ENCODE measurements at regions not wholly inside any gene's neighbourhood (a gene's known extent, or its start where the extent isn't known, plus 50 kb on each side); places are given as distances from the start of the nearest gene placed in this dataset.

- TF ChIP-seq, protein P1, sequence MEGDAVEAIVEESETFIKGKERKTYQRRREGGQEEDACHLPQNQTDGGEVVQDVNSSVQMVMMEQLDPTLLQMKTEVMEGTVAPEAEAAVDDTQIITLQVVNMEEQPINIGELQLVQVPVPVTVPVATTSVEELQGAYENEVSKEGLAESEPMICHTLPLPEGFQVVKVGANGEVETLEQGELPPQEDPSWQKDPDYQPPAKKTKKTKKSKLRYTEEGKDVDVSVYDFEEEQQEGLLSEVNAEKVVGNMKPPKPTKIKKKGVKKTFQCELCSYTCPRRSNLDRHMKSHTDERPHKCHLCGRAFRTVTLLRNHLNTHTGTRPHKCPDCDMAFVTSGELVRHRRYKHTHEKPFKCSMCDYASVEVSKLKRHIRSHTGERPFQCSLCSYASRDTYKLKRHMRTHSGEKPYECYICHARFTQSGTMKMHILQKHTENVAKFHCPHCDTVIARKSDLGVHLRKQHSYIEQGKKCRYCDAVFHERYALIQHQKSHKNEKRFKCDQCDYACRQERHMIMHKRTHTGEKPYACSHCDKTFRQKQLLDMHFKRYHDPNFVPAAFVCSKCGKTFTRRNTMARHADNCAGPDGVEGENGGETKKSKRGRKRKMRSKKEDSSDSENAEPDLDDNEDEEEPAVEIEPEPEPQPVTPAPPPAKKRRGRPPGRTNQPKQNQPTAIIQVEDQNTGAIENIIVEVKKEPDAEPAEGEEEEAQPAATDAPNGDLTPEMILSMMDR (IDR thresholded peaks at IDR 0.05; ENCODE audit: low read depth, low read length), result no peak
- no peak for TF ChIP-seq EZH2phosphoT487 (IDR thresholded peaks at IDR 0.05; ENCODE audit: low read depth)
Observed at GRCh38 chr15:23869396-23869795, 182.3 kb upstream of the NDN start.
